UCSD-AML1 (cell line): ENCODE measurements at regions not wholly inside any gene's neighbourhood (a gene's known extent, or its start where the extent isn't known, plus 50 kb on each side); places are given as distances from the start of the nearest gene placed in this dataset.

ENCODE experiments used
- DNase-seq: peaks from one replicate; lab custom pipeline; 2025; ENCODE audit not compliant: unreplicated experiment; lab: John Stamatoyannopoulos, UW

GRCh38 chr2:153028626-153029025 lies 310.2 kb downstream of the ARL6IP6 start:
- DNase-seq: no peak

GRCh38 chr2:153027533-153027932 lies 309.1 kb downstream of the ARL6IP6 start:
- DNase-seq: no peak

DNA sequence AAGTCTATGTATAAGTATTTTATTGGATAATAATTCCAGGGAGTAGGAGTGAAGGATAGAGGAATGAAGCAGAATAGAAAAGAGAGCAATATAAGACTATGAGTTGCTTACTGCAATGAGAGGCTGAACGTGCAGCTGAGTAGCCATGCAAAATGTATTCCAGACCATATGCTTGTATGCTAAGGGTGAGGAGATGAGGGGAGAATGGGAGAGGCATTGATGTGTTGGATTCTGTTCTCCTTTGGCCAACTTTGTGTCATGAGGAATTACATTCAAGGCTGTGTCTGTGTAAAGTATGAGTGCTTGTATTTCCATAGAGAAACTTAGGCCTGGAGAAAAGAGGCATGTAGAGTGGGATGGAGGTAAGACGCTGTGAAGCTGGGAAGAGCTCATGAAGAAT lies 301.8 kb downstream of the ARL6IP6 start:
- DNase-seq: no peak

GRCh38 chr2:153005071-153005730 lies 286.8 kb downstream of the ARL6IP6 start:
- no peak for DNase-seq

- no peak for DNase-seq
Observed at GRCh38 chr2:153004627-153005026, 286.2 kb downstream of the ARL6IP6 start.

- DNase-seq: no peak
Observed at GRCh38 chr2:152974146-152974545, 255.7 kb downstream of the ARL6IP6 start.

- no peak for DNase-seq
Observed at GRCh38 chr2:152971685-152972084, 253.3 kb downstream of the ARL6IP6 start.

GRCh38 chr2:152962446-152962845 lies 244.0 kb downstream of the ARL6IP6 start:
- no peak for DNase-seq

- no peak for DNase-seq
Observed at GRCh38 chr2:152961351-152961750, 242.9 kb downstream of the ARL6IP6 start.

GRCh38 chr2:152950126-152950525 lies 231.7 kb downstream of the ARL6IP6 start:
- no peak for DNase-seq

- DNase-seq: no peak
Observed at GRCh38 chr2:152944099-152944498, 225.7 kb downstream of the ARL6IP6 start.

DNA sequence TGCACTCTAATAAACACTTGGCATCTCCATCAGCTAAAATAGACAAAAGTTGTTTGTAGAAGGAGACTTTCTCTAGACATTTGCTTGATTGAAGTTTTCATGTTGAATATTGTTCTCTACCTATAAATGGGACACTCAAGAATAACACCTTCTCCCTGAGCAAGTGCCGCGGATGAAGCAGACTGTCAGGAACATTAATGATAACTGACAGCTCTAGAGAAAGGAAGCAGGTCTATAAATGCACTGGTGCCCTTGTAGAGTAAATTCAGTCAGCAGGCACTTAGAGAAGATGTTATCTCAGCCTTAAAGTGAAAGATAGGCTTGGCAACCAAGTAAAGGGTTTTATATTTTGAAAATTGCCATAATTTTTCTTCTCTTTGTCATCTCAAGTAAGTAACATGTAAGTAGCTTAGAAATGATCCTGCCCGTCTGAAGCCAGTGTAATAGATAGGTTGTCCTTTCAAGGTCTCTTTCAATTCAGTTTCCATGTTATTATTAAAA lies 224.6 kb downstream of the ARL6IP6 start:
- no peak for DNase-seq

DNA sequence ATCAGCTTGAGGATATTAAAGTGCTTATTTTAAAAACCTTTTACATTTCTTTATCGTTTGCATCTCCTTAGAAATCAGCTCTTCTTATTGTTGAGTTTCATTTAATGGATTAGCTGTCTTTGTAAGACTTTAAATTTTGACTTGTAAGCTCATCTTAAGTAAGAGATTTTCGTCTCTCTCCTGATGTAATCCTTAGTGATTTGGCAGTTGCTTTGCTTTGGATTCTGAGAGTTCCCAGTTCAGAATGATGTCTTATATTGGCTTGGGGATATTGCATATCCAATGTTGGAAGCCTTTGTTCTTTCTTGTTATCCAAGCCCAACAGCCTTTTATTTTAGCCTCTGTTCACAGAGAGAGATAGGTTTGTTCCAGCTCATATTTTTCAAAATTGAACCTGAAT lies 212.1 kb downstream of the ARL6IP6 start:
- no peak for DNase-seq

GRCh38 chr2:152929628-152930027 lies 211.2 kb downstream of the ARL6IP6 start:
- DNase-seq: no peak

- peak; percentile 51 for DNase-seq
Observed at GRCh38 chr2:152925547-152926448, 207.4 kb downstream of the ARL6IP6 start.

- no peak for DNase-seq
Observed at GRCh38 chr2:152924722-152925121, 206.3 kb downstream of the ARL6IP6 start.

GRCh38 chr2:152924219-152924618 lies 205.8 kb downstream of the ARL6IP6 start:
- DNase-seq: no peak

DNA sequence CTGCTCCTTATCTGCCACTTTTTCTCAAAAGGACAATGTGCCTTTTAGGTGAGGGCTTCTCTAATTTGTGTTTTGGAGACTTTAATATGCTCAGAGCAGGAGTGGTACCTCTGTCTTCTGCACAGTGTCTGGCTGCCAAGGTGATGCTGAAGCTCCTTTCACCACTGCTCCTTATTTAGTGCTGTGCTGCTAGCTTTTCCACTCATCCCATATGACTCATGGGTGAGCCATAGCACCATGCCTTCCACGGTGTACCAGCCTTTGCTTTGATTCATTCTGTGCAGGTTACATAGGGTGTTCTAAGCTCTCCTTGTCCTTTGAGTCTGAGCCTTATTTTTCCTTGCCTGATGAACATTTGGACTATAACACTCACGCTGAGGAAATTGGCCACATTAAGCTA lies 202.4 kb downstream of the ARL6IP6 start:
- no peak for DNase-seq

DNA sequence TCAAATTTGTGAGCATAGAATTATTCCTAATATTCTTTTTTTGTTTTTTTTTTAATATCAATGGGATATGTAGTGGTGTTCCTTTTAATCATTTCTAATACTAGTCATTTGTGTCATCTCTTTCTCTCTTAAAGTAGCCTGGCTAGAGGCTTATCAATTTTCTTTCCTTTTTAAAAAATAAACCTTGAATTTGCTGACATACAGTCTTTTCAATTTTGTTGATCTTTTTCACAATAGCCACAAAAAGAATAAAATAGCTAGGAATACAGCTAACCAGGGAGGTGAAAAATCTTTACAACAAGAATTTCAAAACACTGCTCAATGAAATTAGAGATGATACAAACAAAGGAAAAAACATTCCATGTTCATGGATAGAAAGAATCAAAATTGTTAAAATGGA lies 192.6 kb downstream of the ARL6IP6 start:
- no peak for DNase-seq

- no peak for DNase-seq
Observed at GRCh38 chr2:152907046-152907445, 188.6 kb downstream of the ARL6IP6 start.

DNA sequence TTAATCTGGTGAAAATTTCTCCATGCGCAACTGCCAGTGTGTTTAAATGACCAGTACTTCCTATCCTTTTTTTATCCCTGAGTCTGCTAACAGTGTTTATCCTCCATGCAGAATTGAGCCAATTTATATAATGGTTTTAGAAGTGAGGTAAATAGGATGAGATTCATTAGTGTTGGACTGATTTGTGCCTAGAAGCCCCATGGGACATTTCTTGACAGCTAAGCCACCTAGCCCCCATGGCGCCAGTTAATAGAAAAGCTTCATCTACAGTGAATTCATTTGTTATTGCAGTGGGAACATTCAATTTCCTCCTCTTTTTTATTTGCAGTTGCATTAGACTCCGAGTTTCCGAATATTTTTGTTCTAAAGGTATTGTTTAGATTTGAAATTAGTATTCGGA lies 175.6 kb downstream of the ARL6IP6 start:
- DNase-seq: no peak

- DNase-seq: no peak
Observed at GRCh38 chr2:152890736-152891135, 172.3 kb downstream of the ARL6IP6 start.
